ENCODE measurements at regions not wholly inside any gene's neighbourhood (a gene's known extent, or its start where the extent isn't known, plus 50 kb on each side); places are given as distances from the start of the nearest gene placed in this dataset.

GRCh38 chr2:19046986-19047780 is 311.2 kb downstream of the OSR1 start:
- TF ChIP-seq EZH2 (IDR thresholded peaks at IDR 0.05; ENCODE audit: low read length) (no peak), CTCF (optimal IDR thresholded peaks at IDR 0.05 in 1 of 3, IDR thresholded peaks at IDR 0.05 in 1 of 3, conservative IDR thresholded peaks at IDR 0.05 in 1 of 3; ENCODE audit: extremely low read depth in 1 of 3, insufficient read depth in 2 of 3, low read length in 3 of 3) (no peak)
- Histone ChIP-seq H3K9ac (ENCODE audit: control insufficient read depth, extremely low read depth, insufficient read depth, low read length) (no peak overlapping the region), H4K20me1 (ENCODE audit: control insufficient read depth, extremely low read depth, insufficient read depth, low read length) (no peaks in the 10 kb centered on the region), H3K27ac (ENCODE audit: control insufficient read depth, insufficient read depth, low read length) (no peak overlapping the region), H3K4me3 (ENCODE audit: control insufficient read depth in 2 of 3, extremely low read depth in 1 of 3, insufficient read depth in 2 of 3, low read depth in 1 of 3, low read length in 3 of 3) (no peak overlapping the region), H3K9me3 (ENCODE audit: control insufficient read depth, low read depth, low read length) (no peaks in the 10 kb centered on the region), H3K79me2 (ENCODE audit: control insufficient read depth, insufficient read depth, low read length) (no peaks in the 10 kb centered on the region), H3K4me1 (ENCODE audit: control insufficient read depth, extremely low read depth, insufficient read depth, low read length) (no peaks in the 10 kb centered on the region), H2AFZ (ENCODE audit: control insufficient read depth, low read length) (no peak overlapping the region), H3K36me3 (ENCODE audit: control insufficient read depth in 2 of 2, extremely low read depth in 1 of 2, insufficient read depth in 2 of 2, low read length in 2 of 2) (no peaks in the 10 kb centered on the region), H3K4me2 (ENCODE audit: control insufficient read depth, extremely low read depth, insufficient read depth, low read depth, low read length) (no peak overlapping the region), H3K9me1 (ENCODE audit: control insufficient read depth, extremely low read depth, insufficient read depth, low read length) (no peaks in the 10 kb centered on the region), H3K27me3 (ENCODE audit: control insufficient read depth, extremely low read depth, insufficient read depth, low read length) (no peaks in the 10 kb centered on the region)
- FAIRE-seq (no peak), DNase-seq (ENCODE audit: low read depth, low spot score) (no peak)
- dilution Hi-C loops (cut with MboI; ENCODE audit: extremely low pct_ligation_motif_present, low sequenced_read_pairs): no loop called here

GRCh38 chr2:19045151-19045550 is 313.3 kb downstream of the OSR1 start:
- DNase-seq (ENCODE audit: low read depth, low spot score) (no peak), FAIRE-seq (no peak)
- no peak overlapping the region for H3K4me3 ChIP-seq (ENCODE audit: control insufficient read depth in 2 of 3, extremely low read depth in 1 of 3, insufficient read depth in 2 of 3, low read depth in 1 of 3, low read length in 3 of 3)
- no peak overlapping the region for H3K9ac ChIP-seq (ENCODE audit: control insufficient read depth, extremely low read depth, insufficient read depth, low read length)
- TF ChIP-seq CTCF (optimal IDR thresholded peaks at IDR 0.05 in 1 of 3, IDR thresholded peaks at IDR 0.05 in 1 of 3, conservative IDR thresholded peaks at IDR 0.05 in 1 of 3; ENCODE audit: extremely low read depth in 1 of 3, insufficient read depth in 2 of 3, low read length in 3 of 3): no peak
- TF ChIP-seq EZH2 (IDR thresholded peaks at IDR 0.05; ENCODE audit: low read length): no peak
- no peak overlapping the region for H2AFZ ChIP-seq (ENCODE audit: control insufficient read depth, low read length)
- H3K4me1 ChIP-seq (ENCODE audit: control insufficient read depth, extremely low read depth, insufficient read depth, low read length): no peaks in the 10 kb centered on the region
- H4K20me1 ChIP-seq (ENCODE audit: control insufficient read depth, extremely low read depth, insufficient read depth, low read length): no peaks in the 10 kb centered on the region
- H3K27me3 ChIP-seq (ENCODE audit: control insufficient read depth, extremely low read depth, insufficient read depth, low read length): no peaks in the 10 kb centered on the region
- H3K79me2 ChIP-seq (ENCODE audit: control insufficient read depth, insufficient read depth, low read length): no peaks in the 10 kb centered on the region
- no peaks in the 10 kb centered on the region for H3K9me3 ChIP-seq (ENCODE audit: control insufficient read depth, low read depth, low read length)
- dilution Hi-C loops (cut with MboI; ENCODE audit: extremely low pct_ligation_motif_present, low sequenced_read_pairs): no loop called here
- no peak overlapping the region for H3K27ac ChIP-seq (ENCODE audit: control insufficient read depth, insufficient read depth, low read length)
- no peaks in the 10 kb centered on the region for H3K9me1 ChIP-seq (ENCODE audit: control insufficient read depth, extremely low read depth, insufficient read depth, low read length)
- no peak overlapping the region for H3K4me2 ChIP-seq (ENCODE audit: control insufficient read depth, extremely low read depth, insufficient read depth, low read depth, low read length)
- no peaks in the 10 kb centered on the region for H3K36me3 ChIP-seq (ENCODE audit: control insufficient read depth in 2 of 2, extremely low read depth in 1 of 2, insufficient read depth in 2 of 2, low read length in 2 of 2)

Data from keratinocyte (primary cell).